ENCODE measurements at regions not wholly inside any gene's neighbourhood (a gene's known extent, or its start where the extent isn't known, plus 50 kb on each side); places are given as distances from the start of the nearest gene placed in this dataset.

DNA sequence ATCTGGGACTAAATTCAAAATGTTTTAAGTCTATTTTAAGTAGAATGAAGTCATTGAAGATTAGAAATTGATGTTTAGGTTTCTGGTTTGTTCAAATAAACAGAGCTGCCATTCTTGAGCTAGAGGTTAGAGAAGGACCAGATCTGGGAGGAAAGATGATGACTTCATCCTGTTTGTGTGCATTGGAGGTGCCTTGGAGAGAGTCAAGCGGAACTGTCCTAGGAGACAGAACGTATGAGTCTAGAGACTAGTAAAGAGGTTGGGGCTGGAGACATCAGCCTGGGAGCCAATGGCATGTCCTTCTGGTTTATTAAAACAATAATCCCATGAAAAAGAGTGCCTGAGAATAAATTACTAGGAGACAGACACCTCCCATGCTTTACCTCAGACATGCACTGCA lies 303.4 kb downstream of the KBTBD8 start:
- Mint-ChIP-seq H3K27ac (ENCODE audit: unreplicated experiment) (no peak overlapping the region), H3K27me3 (ENCODE audit: unreplicated experiment) (no peaks in the 10 kb centered on the region), H3K9me3 (ENCODE audit: unreplicated experiment) (no peaks in the 10 kb centered on the region), H3K4me1 (ENCODE audit: unreplicated experiment) (no peaks in the 10 kb centered on the region), H3K4me3 (ENCODE audit: unreplicated experiment) (no peak overlapping the region), H3K36me3 (ENCODE audit: low read depth, unreplicated experiment) (no peaks in the 10 kb centered on the region)
- DNase-seq (ENCODE audit: low spot score) = no peak
- no peak for TF ChIP-seq CTCF (IDR thresholded peaks at IDR 0.05; ENCODE audit: unreplicated experiment)

GRCh38 chr3:67302489-67302888 lies 304.4 kb downstream of the KBTBD8 start:
- no peak for DNase-seq (ENCODE audit: low spot score)
- no peak overlapping the region for H3K27ac Mint-ChIP-seq (ENCODE audit: unreplicated experiment)
- H3K4me3 Mint-ChIP-seq (ENCODE audit: unreplicated experiment) = no peak overlapping the region
- no peaks in the 10 kb centered on the region for H3K36me3 Mint-ChIP-seq (ENCODE audit: low read depth, unreplicated experiment)
- TF ChIP-seq CTCF (IDR thresholded peaks at IDR 0.05; ENCODE audit: unreplicated experiment) = no peak
- no peaks in the 10 kb centered on the region for H3K4me1 Mint-ChIP-seq (ENCODE audit: unreplicated experiment)
- no peaks in the 10 kb centered on the region for H3K9me3 Mint-ChIP-seq (ENCODE audit: unreplicated experiment)
- no peaks in the 10 kb centered on the region for H3K27me3 Mint-ChIP-seq (ENCODE audit: unreplicated experiment)

GRCh38 chr3:67305160-67305559 lies 307.1 kb downstream of the KBTBD8 start:
- peaks cover 1% of the 10 kb centered on the region for H3K27me3 Mint-ChIP-seq (ENCODE audit: unreplicated experiment)
- no peak for TF ChIP-seq CTCF (IDR thresholded peaks at IDR 0.05; ENCODE audit: unreplicated experiment)
- DNase-seq (ENCODE audit: low spot score) = no peak
- no peak overlapping the region for H3K27ac Mint-ChIP-seq (ENCODE audit: unreplicated experiment)
- H3K4me3 Mint-ChIP-seq (ENCODE audit: unreplicated experiment) = no peak overlapping the region
- H3K36me3 Mint-ChIP-seq (ENCODE audit: low read depth, unreplicated experiment) = no peaks in the 10 kb centered on the region
- no peaks in the 10 kb centered on the region for H3K9me3 Mint-ChIP-seq (ENCODE audit: unreplicated experiment)
- H3K4me1 Mint-ChIP-seq (ENCODE audit: unreplicated experiment) = no peaks in the 10 kb centered on the region

DNA sequence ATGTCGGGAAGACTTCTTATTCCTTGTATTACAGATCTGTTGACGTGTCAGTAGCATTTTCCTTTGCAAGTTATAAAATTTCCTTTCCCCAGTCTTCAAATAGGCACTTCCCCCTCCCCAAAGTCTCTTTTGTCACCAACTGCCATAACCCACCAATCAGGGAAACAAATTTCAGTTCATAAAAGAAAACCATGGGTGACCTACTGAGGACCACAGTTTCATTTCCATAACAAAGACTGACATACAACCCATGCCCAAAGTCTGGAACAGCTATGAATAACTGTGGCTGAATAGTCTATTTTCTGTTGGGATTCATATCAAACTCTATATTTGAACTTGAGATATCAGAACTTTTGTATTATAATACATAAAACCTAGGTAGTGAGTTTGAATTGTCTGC lies 307.8 kb downstream of the KBTBD8 start:
- H3K27me3 Mint-ChIP-seq (ENCODE audit: unreplicated experiment) = peaks cover 1% of the 10 kb centered on the region
- TF ChIP-seq CTCF (IDR thresholded peaks at IDR 0.05; ENCODE audit: unreplicated experiment) = no peak
- no peak overlapping the region for H3K4me3 Mint-ChIP-seq (ENCODE audit: unreplicated experiment)
- no peaks in the 10 kb centered on the region for H3K4me1 Mint-ChIP-seq (ENCODE audit: unreplicated experiment)
- H3K9me3 Mint-ChIP-seq (ENCODE audit: unreplicated experiment) = no peaks in the 10 kb centered on the region
- H3K36me3 Mint-ChIP-seq (ENCODE audit: low read depth, unreplicated experiment) = no peaks in the 10 kb centered on the region
- no peak overlapping the region for H3K27ac Mint-ChIP-seq (ENCODE audit: unreplicated experiment)
- no peak for DNase-seq (ENCODE audit: low spot score)

GRCh38 chr3:67311440-67311839 lies 313.3 kb downstream of the KBTBD8 start:
- Mint-ChIP-seq H3K9me3 (ENCODE audit: unreplicated experiment) (no peaks in the 10 kb centered on the region), H3K4me3 (ENCODE audit: unreplicated experiment) (no peak overlapping the region), H3K36me3 (ENCODE audit: low read depth, unreplicated experiment) (no peaks in the 10 kb centered on the region), H3K27me3 (ENCODE audit: unreplicated experiment) (peaks cover 1% of the 10 kb centered on the region), H3K4me1 (ENCODE audit: unreplicated experiment) (no peaks in the 10 kb centered on the region), H3K27ac (ENCODE audit: unreplicated experiment) (no peak overlapping the region)
- TF ChIP-seq CTCF (IDR thresholded peaks at IDR 0.05; ENCODE audit: unreplicated experiment) = no peak
- DNase-seq (ENCODE audit: low spot score) = no peak

All from endothelial cell (in vitro differentiated cells).